Breast epithelium (tissue), 4 donors: ENCODE measurements at regions not wholly inside any gene's neighbourhood (a gene's known extent, or its start where the extent isn't known, plus 50 kb on each side); places are given as distances from the start of the nearest gene placed in this dataset.

ENCODE experiments used
- DNase-seq, 2 donors: peaks; one replicate each; pipeline ENCODE4 v3.0.0-alpha.2; 2019; ENCODE audit warnings: low spot score in 2 of 2
- H3K27ac ChIP-seq, 2 donors: fragments of 200-600 bp; sonication (generic) in 1 of 2; one replicate each; pipeline ENCODE4 v1.5.1; 2016 to 2019; ENCODE audit warnings: mild to moderate bottlenecking in 1 of 2
- H3K27me3 ChIP-seq, 2 donors: fragments of 200-600 bp; sonication (generic) in 1 of 2; one replicate each; pipeline versions ENCODE4 v1.5.1 to v1.6.0; 2017 to 2019; ENCODE audit warnings: control low read depth in 1 of 2, mild to moderate bottlenecking in 1 of 2
- H3K36me3 ChIP-seq: fragments of 200-600 bp; one replicate; pipeline ENCODE4 v1.5.1; 2019
- H3K4me1 ChIP-seq, 2 donors: fragments of 200-600 bp; sonication (generic); one replicate each; pipeline ENCODE4 v1.5.1; 2016 to 2019; ENCODE audit warnings: control low read depth in 1 of 2
- H3K4me3 ChIP-seq, 3 donors: fragments of 200-600 bp; sonication (generic); 1 replicate in 2 of 3; 2 replicates in 1 of 3; pipeline ENCODE4 v1.5.1; 2016 to 2019; ENCODE audit warnings: mild to moderate bottlenecking in 3 of 3, moderate library complexity in 2 of 3
- H3K9me3 ChIP-seq, 2 donors: fragments of 200-600 bp; sonication (generic) in 1 of 2; one replicate each; pipeline ENCODE4 v1.5.1; 2016 to 2019; ENCODE audit warnings: control low read depth in 1 of 2
- POLR2A ChIP-seq: fragments of 450-650 bp; IDR thresholded peaks from one replicate; pipeline ENCODE4 v1.6.1; 2016; ENCODE audit warnings: antibody characterized with exemption, mild to moderate bottlenecking, moderate library complexity
- POLR2AphosphoS5 ChIP-seq, 3 donors: sonication (generic); formaldehyde crosslinking; IDR thresholded peaks; one replicate each; pipeline ENCODE4 v1.6.1; 2017; ENCODE audit warnings: antibody characterized with exemption in 3 of 3
- intact Hi-C: fragments of 100-400 bp; cut with DNase I; formaldehyde crosslinking; loops from one replicate; pipeline ENCODE4 v1.15.1; 2023; ENCODE audit warnings: low total_unique reads
- TF ChIP-seq, protein P1 (sequence below), 3 donors: fragments of 450-650 bp; IDR thresholded peaks; one replicate each; pipeline ENCODE4 v1.5.1; 2016 to 2017; ENCODE audit warnings: antibody characterized with exemption in 3 of 3, mild to moderate bottlenecking in 3 of 3, moderate library complexity in 3 of 3

DNA sequence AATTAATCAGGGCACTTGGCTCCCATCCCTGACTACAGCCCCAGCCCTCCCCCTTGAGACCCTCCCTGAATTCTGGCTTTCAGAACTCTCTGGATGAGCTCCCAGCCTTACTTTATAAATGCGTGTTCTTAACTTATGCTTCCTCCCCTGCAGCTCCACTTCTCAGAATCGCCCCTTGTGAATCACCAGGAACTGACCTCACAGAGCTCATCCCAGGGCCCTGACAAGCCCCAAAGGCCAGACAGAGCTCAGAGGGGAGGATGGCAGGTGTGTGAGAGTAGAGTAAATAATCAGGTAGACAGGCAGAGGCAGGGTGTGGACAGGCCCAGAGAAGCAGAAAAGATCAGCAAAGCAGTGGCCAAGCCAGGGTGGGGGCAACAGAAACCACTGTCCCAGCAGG, 68.2 kb upstream of the FOXN3 start:
- no peak overlapping the region for H3K27ac ChIP-seq
- DNase-seq: no peak
- no peak overlapping the region for H3K4me3 ChIP-seq
- no peaks in the 10 kb centered on the region for H3K27me3 ChIP-seq
- intact Hi-C loops: no loop called here
- TF ChIP-seq POLR2A (no peak), POLR2AphosphoS5 (IDR thresholded peaks at IDR 0.05) (no peak)
- TF ChIP-seq, protein P1, sequence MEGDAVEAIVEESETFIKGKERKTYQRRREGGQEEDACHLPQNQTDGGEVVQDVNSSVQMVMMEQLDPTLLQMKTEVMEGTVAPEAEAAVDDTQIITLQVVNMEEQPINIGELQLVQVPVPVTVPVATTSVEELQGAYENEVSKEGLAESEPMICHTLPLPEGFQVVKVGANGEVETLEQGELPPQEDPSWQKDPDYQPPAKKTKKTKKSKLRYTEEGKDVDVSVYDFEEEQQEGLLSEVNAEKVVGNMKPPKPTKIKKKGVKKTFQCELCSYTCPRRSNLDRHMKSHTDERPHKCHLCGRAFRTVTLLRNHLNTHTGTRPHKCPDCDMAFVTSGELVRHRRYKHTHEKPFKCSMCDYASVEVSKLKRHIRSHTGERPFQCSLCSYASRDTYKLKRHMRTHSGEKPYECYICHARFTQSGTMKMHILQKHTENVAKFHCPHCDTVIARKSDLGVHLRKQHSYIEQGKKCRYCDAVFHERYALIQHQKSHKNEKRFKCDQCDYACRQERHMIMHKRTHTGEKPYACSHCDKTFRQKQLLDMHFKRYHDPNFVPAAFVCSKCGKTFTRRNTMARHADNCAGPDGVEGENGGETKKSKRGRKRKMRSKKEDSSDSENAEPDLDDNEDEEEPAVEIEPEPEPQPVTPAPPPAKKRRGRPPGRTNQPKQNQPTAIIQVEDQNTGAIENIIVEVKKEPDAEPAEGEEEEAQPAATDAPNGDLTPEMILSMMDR (IDR thresholded peaks at IDR 0.05): no peak
- no peaks in the 10 kb centered on the region for H3K4me1 ChIP-seq
- H3K36me3 ChIP-seq: no peaks in the 10 kb centered on the region
- no peaks in the 10 kb centered on the region for H3K9me3 ChIP-seq

DNA sequence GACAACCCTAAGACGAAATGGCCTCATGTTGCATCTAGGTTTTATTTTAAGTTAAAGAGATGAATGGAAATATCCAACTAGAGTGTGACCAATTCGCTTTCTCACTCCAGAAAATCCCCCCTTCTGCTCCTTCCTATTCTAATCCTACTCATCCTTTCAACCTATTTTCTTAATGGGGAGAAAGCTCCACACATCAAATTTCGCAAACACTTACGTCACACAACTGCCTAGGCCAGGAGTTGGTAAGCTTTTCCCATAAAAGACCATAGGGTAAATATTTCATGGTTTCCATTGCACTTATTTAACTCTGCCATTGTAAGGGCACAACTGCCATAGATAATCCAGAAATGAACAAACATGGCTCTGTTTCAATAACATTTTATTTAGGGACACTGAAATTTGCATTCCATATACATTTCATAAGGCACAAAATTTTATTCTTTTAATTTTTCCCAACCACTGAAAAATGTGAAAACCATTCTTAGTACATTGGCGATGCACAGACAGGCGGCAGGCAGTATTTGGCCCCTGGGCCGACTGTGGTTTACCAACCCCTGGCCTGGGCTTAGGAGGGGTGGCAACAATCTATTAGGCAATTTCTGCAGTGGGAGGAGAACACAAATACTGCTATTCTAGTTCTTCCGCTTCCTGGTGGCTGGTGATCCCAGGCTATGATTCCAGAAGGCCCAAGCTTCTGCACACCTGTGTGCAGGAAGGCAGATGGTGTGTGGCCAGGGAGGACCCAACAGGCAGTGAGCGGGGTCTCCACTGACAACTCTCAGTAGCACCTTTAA, 67.2 kb upstream of the FOXN3 start:
- TF ChIP-seq POLR2AphosphoS5 (IDR thresholded peaks at IDR 0.05): no peak
- TF ChIP-seq POLR2A: no peak
- TF ChIP-seq, protein P1 (IDR thresholded peaks at IDR 0.05): no peak
- Histone ChIP-seq H3K4me1 (no peaks in the 10 kb centered on the region), H3K36me3 (no peaks in the 10 kb centered on the region), H3K4me3 (no peak overlapping the region), H3K27ac (no peak overlapping the region), H3K27me3 (no peaks in the 10 kb centered on the region), H3K9me3 (no peaks in the 10 kb centered on the region)
- no peak for DNase-seq
- intact Hi-C loops: no loop called here

- no peak for DNase-seq
Measured at GRCh38 chr14:89481196-89481595, 64.2 kb upstream of the FOXN3 start.

GRCh38 chr14:89480278-89480677, 63.2 kb upstream of the FOXN3 start:
- Histone ChIP-seq H3K36me3 (no peaks in the 10 kb centered on the region), H3K27ac (no peak overlapping the region), H3K27me3 (no peaks in the 10 kb centered on the region), H3K4me3 (no peak overlapping the region), H3K4me1 (no peaks in the 10 kb centered on the region), H3K9me3 (no peaks in the 10 kb centered on the region)
- TF ChIP-seq POLR2AphosphoS5 (IDR thresholded peaks at IDR 0.05): no peak
- TF ChIP-seq, protein P1 (IDR thresholded peaks at IDR 0.05): no peak
- TF ChIP-seq POLR2A: no peak
- intact Hi-C loops: no loop called here
- no peak for DNase-seq

More at GRCh38 chr14:89481196-89481595, 64.2 kb upstream of the FOXN3 start:
- no peaks in the 10 kb centered on the region for H3K27me3 ChIP-seq
- no peak overlapping the region for H3K27ac ChIP-seq
- no peak overlapping the region for H3K4me3 ChIP-seq
- H3K4me1 ChIP-seq: no peaks in the 10 kb centered on the region
- no peaks in the 10 kb centered on the region for H3K36me3 ChIP-seq
- no peaks in the 10 kb centered on the region for H3K9me3 ChIP-seq
- TF ChIP-seq POLR2A (no peak), POLR2AphosphoS5 (IDR thresholded peaks at IDR 0.05) (no peak)
- TF ChIP-seq, protein P1 (IDR thresholded peaks at IDR 0.05): no peak
- intact Hi-C loops: no loop called here

DNA sequence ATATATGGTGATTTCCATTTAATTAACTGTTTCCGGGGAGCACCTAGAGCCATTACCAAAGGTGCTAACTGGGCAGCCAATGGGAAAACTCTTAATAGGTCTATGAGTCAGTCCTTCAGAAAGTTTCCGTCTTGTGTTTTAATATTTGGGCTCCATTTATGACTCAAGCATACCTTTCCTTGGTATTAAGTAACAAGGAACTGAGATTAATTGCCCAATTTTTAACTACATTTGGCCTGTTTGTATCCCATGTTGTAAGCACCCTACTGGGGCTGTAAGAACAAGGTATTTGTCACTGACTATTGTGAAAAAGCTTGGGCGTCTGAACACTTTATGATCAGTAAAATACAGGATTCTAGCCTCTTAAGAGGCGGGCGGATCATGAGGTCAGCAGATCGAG, 62.8 kb upstream of the FOXN3 start:
- H3K4me3 ChIP-seq: no peak overlapping the region
- no peaks in the 10 kb centered on the region for H3K4me1 ChIP-seq
- H3K9me3 ChIP-seq: no peaks in the 10 kb centered on the region
- DNase-seq: no peak
- H3K36me3 ChIP-seq: no peaks in the 10 kb centered on the region
- TF ChIP-seq, protein P1 (IDR thresholded peaks at IDR 0.05): no peak
- TF ChIP-seq POLR2A (no peak), POLR2AphosphoS5 (IDR thresholded peaks at IDR 0.05) (no peak)
- intact Hi-C loops: no loop called here
- H3K27ac ChIP-seq: no peak overlapping the region
- no peaks in the 10 kb centered on the region for H3K27me3 ChIP-seq
